ENCODE measurements at regions not wholly inside any gene's neighbourhood (a gene's known extent, or its start where the extent isn't known, plus 50 kb on each side); places are given as distances from the start of the nearest gene placed in this dataset.

DNA sequence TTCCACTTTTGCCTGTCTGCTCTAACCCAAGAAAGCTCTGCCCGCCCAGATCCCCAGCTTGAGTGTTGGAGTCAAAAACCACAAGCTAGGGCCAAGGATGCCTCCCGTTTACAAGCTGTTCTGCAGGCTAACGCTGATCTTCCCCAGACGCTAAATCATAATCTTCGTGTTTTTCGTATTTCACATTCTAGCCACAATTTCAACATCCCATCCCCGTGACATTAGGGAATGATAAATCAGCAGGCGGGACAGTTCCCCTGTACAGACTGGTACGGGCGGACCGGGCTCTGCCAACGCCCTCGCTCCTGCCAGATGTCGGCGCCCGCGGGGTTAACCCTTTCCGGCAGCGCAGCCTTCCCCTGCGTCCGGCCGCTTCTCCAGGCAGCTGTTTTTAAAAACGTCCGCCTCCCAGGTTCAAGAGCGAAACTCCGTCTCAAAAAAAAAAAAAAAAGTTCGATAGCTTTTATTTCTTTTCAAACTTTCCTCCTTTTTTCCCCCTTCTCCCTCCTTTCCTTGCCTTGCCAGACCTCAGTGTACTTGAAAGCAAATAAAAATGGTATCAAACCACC, 81.0 kb upstream of the BNC1 start:
- DNase-seq (peak in 2 of 5 donors; percentile 9 to 46), ATAC-seq (peak in 3 of 4 donors; percentile 42 to 83 (median 79))
- intact Hi-C loops (cut with DNase I) = no loop called here
- Histone ChIP-seq H3K27ac (no peak overlapping the region), H3K4me1 (peaks cover 0 to 10% (median 3%) of the 10 kb centered on the region in 12 donors), H3K9me3 (no peaks in the 10 kb centered on the region), H3K36me3 (no peaks in the 10 kb centered on the region), H3K4me3 (peak overlapping the region in 11 of 12 donors; percentile 7 to 51 (median 43)), H3K27me3 (peaks cover 0 to 49% (median 7%) of the 10 kb centered on the region in 9 donors)
- no peak for TF ChIP-seq CTCF (IDR thresholded peaks at IDR 0.05)
- no peak for TF ChIP-seq POLR2A (IDR thresholded peaks at IDR 0.05)
- 1 to 2% (median 1%) methylated on average over 27 of the region's 27 CpGs for WGBS, 4 donors

DNA sequence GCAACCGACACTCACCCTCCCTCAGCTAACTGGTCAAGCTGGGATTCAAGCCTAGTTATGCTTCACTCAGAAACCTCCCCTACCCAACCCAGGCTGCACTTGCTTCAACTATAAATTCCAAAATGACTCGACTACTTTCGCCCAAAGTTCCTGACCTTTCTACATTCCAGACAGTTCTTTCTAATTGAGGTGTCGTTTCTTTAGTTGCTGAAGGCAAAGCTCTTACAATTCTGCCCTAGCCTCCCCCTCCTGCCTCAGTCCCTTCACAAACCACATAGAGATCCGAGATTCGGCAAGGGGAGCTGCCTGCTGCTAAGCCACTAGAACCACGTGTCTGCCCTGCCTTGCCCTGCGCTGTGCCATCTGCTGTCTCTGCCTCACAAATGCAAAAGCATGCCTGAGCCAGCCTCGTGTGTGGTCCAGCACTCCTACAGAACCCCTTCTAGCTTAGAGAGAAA, 74.7 kb upstream of the SH3GL3 start:
- no peaks in the 10 kb centered on the region for H3K9me3 ChIP-seq
- WGBS, 4 donors = 23 to 34% (median 23%) methylated on average over 6 to 9 of the region's 9 CpGs
- H3K27ac ChIP-seq = no peak overlapping the region
- H3K4me3 ChIP-seq = no peak overlapping the region
- TF ChIP-seq POLR2A (IDR thresholded peaks at IDR 0.05) (no peak), CTCF (IDR thresholded peaks at IDR 0.05) (no peak)
- no peaks in the 10 kb centered on the region for H3K4me1 ChIP-seq
- no peaks in the 10 kb centered on the region for H3K36me3 ChIP-seq
- DNase-seq (no peak), ATAC-seq (peak in 2 of 4 donors; percentile 39 to 49)
- H3K27me3 ChIP-seq = peaks cover 0 to 88% (median 45%) of the 10 kb centered on the region in 9 donors
- intact Hi-C loops (cut with DNase I) = loop anchor here in 2 of 10 donors (5.0 to 10.0 kb wide), 2 partner anchors 115 to 128 kb away; no protein-coding TSS in a partner anchor

DNA sequence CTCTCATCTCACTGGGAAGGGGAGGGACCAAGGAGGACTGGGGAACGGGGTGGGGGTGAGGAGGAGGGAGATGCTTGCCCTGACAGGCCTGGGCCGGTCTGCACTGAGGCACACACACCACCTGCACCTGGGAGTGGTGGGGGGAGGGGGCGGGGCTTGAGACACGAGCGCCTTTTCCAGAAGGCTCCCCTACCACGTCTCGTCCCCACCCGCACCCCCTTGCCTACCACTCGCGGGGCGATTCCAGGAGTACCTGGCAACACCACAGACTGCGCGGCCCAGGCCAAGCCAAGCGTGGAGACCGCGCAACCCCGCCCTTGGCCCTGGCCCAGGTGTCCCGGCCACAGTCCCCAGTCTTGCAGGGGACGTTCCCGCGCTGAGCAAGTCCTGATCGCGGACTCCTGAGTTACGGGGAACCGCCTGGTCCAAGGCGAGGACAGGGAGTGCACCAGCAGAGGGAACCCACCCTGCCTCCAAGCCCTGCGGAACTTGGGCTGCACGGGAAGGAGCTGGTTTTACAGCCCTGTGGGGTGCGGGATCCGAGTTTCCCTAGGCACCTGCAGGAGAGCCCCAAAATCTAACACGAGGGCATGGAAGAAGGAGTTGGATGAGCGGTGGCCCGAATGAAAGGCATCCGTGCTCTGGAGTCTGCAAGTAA, 68.1 kb upstream of the SH3GL3 start:
- TF ChIP-seq CTCF (IDR thresholded peaks at IDR 0.05) = no peak
- no peak for TF ChIP-seq POLR2A (IDR thresholded peaks at IDR 0.05)
- no peaks in the 10 kb centered on the region for H3K36me3 ChIP-seq
- H3K9me3 ChIP-seq = no peaks in the 10 kb centered on the region
- no peak overlapping the region for H3K27ac ChIP-seq
- intact Hi-C loops (cut with DNase I) = loop anchor here in 2 of 10 donors (5.0 to 10.0 kb wide), 2 partner anchors 127 to 134 kb away; no protein-coding TSS in a partner anchor
- ATAC-seq (peak in 1 of 4 donors; percentile 49), DNase-seq (no peak)
- 0 to 7% (median 4%) methylated on average over 28 to 34 of the region's 34 CpGs for WGBS, 4 donors
- no peak overlapping the region for H3K4me3 ChIP-seq
- peaks cover 0 to 11% (median 0%) of the 10 kb centered on the region in 12 donors for H3K4me1 ChIP-seq
- H3K27me3 ChIP-seq = peaks cover 10 to 89% (median 51%) of the 10 kb centered on the region in 9 donors

DNA sequence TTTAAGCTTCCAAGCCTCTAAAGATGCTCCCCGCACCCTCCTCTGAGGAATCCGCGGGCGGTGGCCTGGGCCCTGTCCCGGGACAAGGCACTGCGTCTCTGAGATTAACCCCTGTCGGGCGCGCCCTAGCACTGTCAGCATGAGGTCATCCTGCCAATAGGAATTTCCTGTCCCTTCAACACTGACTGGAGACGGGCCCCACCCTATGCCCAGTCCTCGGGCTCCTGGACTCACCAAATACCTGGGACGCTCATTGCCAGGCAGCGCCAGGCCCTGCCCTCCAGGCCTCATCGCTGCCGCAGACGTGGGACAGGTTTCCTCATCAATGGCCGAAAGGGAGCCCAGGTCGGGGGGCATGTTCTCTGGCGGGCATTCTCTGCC, 67.6 kb upstream of the SH3GL3 start:
- Histone ChIP-seq H3K4me1 (peaks cover 0 to 11% (median 0%) of the 10 kb centered on the region in 12 donors), H3K27me3 (peaks cover 10 to 84% (median 46%) of the 10 kb centered on the region in 9 donors), H3K36me3 (no peaks in the 10 kb centered on the region), H3K27ac (no peak overlapping the region), H3K4me3 (no peak overlapping the region), H3K9me3 (no peaks in the 10 kb centered on the region)
- intact Hi-C loops (cut with DNase I) = loop anchor here in 2 of 10 donors (5.0 to 10.0 kb wide), 2 partner anchors 127 to 135 kb away; no protein-coding TSS in a partner anchor
- peak in 1 of 4 donors; percentile 22 for ATAC-seq
- no peak for DNase-seq
- TF ChIP-seq POLR2A (IDR thresholded peaks at IDR 0.05) (no peak), CTCF (IDR thresholded peaks at IDR 0.05) (no peak)
- 20 to 33% (median 22%) methylated on average over 18 to 19 of the region's 19 CpGs for WGBS, 4 donors
